ENCODE measurements at regions not wholly inside any gene's neighbourhood (a gene's known extent, or its start where the extent isn't known, plus 50 kb on each side); places are given as distances from the start of the nearest gene placed in this dataset.

DNA sequence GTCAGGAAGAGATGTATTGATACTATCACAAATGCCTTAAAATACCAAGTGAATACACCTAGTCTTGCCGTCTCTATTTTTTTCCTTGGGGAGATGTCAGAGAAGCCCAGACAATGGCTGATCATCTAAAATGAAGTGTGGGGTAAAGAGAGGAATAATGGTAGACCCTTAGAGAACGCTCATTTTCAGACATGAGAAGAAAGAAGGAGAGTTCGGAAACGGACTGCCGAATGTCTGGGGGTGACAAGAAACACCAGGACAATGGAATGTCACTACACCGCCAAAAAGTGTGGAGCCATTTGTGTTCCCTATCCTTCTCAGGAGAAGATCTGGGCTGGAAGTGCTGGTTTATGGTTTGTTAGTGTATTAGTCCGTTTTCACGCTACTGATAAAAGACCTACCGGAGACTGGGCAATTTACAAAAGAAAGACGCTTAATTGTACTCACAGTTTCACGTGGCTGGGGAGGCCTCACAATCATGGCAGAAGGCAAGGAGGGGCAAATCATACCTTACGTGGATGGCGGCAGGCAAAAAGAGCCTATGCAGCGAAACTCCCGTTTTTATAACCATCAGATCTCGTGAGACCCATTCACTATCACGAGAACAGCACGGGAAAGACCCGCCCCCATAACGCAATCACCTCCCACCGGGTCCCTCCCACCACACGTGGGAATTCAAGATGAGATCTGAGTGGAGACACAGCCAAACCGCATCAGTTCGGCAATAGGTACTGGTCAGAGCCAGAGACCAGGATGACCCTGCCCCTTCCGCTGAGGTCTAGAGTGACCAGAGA lies 743.7 kb downstream of the GALR1 start:
- no peak for DNase-seq
- TF ChIP-seq POLR2A (IDR thresholded peaks at IDR 0.05; ENCODE audit: low read length) (no peak), GATA1 (IDR thresholded peaks at IDR 0.05; ENCODE audit: low read depth, low read length) (no peak)

DNA sequence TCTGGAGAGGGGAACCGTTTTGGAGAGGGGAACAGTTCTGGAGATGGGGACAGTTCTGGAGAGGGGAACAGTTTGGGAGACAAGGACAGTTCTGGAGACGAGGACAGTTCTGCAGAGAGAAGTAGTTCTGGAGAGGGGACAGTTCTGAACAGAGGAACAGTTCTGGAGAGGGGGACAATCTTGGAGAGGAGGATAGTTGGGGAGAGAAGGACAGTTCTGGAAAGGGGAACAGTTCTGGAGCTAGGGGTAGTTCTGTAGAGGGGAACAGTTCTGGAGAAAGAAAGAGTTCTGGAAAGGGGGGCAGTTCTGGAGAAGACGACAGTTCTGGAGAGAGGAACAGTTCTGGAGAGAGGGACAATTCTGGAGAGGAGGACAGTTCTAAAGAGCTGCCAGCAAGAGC lies 745.9 kb downstream of the GALR1 start:
- TF ChIP-seq POLR2A (IDR thresholded peaks at IDR 0.05; ENCODE audit: low read length) (no peak), GATA1 (IDR thresholded peaks at IDR 0.05; ENCODE audit: low read depth, low read length) (no peak)

GRCh38 chr18:77996737-77997136 lies 747.1 kb downstream of the GALR1 start:
- no peak for DNase-seq
- TF ChIP-seq POLR2A (IDR thresholded peaks at IDR 0.05; ENCODE audit: low read length) (no peak), GATA1 (IDR thresholded peaks at IDR 0.05; ENCODE audit: low read depth, low read length) (no peak)

More for the DNA sequence above, 745.9 kb downstream of the GALR1 start:
- no peak for DNase-seq

GRCh38 chr18:78001811-78002210 lies 752.2 kb downstream of the GALR1 start:
- no peak for DNase-seq
- TF ChIP-seq GATA1 (IDR thresholded peaks at IDR 0.05; ENCODE audit: low read depth, low read length) = no peak
- no peak for TF ChIP-seq POLR2A (IDR thresholded peaks at IDR 0.05; ENCODE audit: low read length)

GRCh38 chr18:78006006-78006773 lies 756.5 kb downstream of the GALR1 start:
- no peak for TF ChIP-seq POLR2A (IDR thresholded peaks at IDR 0.05; ENCODE audit: low read length)
- TF ChIP-seq GATA1 (IDR thresholded peaks at IDR 0.05; ENCODE audit: low read depth, low read length) = no peak
- no peak for DNase-seq

DNA sequence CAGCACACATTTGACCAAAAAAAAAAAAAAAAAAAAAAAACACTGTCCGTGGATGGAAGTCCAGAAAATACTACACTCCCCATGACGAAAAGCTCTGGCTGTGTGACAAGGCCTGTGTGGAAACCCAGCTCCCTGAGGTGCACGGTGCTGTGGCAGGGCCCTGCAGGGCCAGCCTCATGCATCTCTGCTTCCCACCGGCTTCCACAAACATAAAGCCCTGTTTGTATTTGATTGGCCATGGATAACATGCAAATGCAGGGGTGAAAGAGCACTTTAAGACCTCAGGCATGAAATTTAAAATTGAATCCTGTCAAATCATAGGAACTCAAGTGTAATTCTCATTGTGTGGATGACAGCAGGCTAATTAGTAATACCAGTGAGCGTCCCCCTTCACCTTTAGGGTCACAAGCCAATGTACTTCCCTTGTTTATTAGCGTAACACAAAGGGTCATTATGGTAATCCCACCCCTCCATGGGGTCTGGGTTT lies 757.2 kb downstream of the GALR1 start:
- TF ChIP-seq GATA1 (IDR thresholded peaks at IDR 0.05; ENCODE audit: low read depth, low read length) (no peak), POLR2A (IDR thresholded peaks at IDR 0.05; ENCODE audit: low read length) (no peak)
- no peak for DNase-seq

DNA sequence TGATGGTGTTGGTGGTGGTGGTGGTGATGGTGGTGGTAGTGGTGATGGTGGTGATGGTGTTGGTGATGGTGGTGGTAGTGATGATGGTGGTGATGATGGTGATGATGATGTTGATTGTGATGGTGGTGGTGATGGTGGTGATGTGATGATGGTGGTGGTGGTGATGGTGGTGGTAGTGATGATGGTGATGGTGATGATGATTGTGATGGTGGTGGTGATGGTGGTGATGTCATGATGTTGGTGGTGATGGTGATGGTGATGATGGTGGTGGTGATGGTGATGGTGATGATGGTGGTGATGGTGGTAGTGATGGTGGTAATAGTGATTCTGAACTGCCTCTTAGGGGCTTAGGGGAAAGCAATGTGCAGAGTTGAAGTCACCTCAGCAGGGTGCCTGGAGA lies 760.7 kb downstream of the GALR1 start:
- TF ChIP-seq GATA1 (IDR thresholded peaks at IDR 0.05; ENCODE audit: low read depth, low read length) = no peak
- TF ChIP-seq POLR2A (IDR thresholded peaks at IDR 0.05; ENCODE audit: low read length) = no peak
- no peak for DNase-seq

DNA sequence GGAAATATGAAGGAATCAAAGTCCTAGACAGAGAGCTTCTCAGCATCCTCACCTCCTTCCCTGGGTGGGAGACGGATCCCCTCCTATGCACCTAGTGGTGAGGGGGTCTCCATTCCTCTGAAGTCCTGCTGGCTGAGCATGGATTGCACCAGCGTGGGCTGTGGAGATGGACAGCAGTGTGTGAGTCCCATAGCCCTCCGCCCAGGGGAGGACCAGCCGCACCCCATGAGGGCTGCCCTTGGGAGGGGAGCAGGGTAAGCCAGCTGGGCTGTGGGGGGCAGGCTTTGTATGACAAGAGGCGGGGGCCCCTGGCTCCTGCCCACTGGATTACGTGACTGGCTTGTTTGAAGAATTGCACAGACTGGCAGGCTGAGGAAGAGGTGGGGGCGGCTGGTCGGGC lies 768.2 kb downstream of the GALR1 start:
- TF ChIP-seq GATA1 (IDR thresholded peaks at IDR 0.05; ENCODE audit: low read depth, low read length) (no peak), POLR2A (IDR thresholded peaks at IDR 0.05; ENCODE audit: low read length) (no peak)

GRCh38 chr18:78021196-78021595 lies 771.5 kb downstream of the GALR1 start:
- DNase-seq = no peak
- TF ChIP-seq POLR2A (IDR thresholded peaks at IDR 0.05; ENCODE audit: low read length) (no peak), GATA1 (IDR thresholded peaks at IDR 0.05; ENCODE audit: low read depth, low read length) (no peak)

More for the DNA sequence above, 768.2 kb downstream of the GALR1 start:
- DNase-seq = no peak

DNA sequence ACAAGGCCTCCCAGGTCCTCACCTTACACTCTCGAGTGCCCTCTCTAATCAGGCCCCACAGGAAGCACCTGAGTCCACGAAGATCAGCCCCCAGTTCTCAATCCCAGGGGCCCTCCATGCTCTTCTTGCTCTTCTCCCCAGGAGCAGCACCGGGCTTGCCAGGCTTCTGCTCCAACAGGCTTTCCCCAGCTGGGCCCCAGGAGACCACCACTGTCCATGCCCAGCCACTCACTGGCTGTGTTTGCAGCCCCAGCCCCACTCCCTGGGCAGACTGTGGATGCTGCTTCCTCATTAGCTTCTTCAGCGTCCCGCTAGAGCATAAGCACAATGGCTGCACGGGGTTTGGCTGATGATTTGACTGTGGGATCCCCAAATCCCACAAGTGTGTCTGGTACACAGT lies 781.9 kb downstream of the GALR1 start:
- DNase-seq = no peak
- TF ChIP-seq GATA1 (IDR thresholded peaks at IDR 0.05; ENCODE audit: low read depth, low read length) (no peak), POLR2A (IDR thresholded peaks at IDR 0.05; ENCODE audit: low read length) (no peak)

GRCh38 chr18:78031991-78032390 lies 782.3 kb downstream of the GALR1 start:
- DNase-seq = no peak
- no peak for TF ChIP-seq GATA1 (IDR thresholded peaks at IDR 0.05; ENCODE audit: low read depth, low read length)
- no peak for TF ChIP-seq POLR2A (IDR thresholded peaks at IDR 0.05; ENCODE audit: low read length)

GRCh38 chr18:78032574-78032973 lies 782.9 kb downstream of the GALR1 start:
- DNase-seq = no peak
- TF ChIP-seq GATA1 (IDR thresholded peaks at IDR 0.05; ENCODE audit: low read depth, low read length) (no peak), POLR2A (IDR thresholded peaks at IDR 0.05; ENCODE audit: low read length) (no peak)

DNA sequence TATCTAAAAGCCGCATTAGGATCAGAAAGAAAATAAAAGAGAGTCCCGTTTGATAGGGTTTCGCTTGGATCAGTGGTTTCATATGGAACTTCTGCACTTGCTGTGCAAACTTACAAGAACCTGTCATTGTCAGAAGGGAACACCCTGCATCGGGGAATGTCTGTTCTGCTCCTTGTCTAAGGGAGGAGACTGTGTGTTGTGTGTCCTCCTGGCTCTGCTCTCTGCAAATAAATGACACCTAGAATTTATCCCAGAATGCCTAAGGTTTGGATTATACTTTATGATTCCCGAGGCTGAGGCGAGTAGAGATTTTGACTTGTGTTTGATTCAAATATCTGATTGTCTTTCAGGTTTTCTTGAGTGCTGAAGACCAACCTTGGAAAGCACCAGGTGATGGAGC lies 785.1 kb downstream of the GALR1 start:
- no peak for DNase-seq
- TF ChIP-seq POLR2A (IDR thresholded peaks at IDR 0.05; ENCODE audit: low read length) (no peak), GATA1 (IDR thresholded peaks at IDR 0.05; ENCODE audit: low read depth, low read length) (no peak)

- DNase-seq = no peak
- TF ChIP-seq POLR2A (IDR thresholded peaks at IDR 0.05; ENCODE audit: low read length) (no peak), GATA1 (IDR thresholded peaks at IDR 0.05; ENCODE audit: low read depth, low read length) (no peak)
Observed at GRCh38 chr18:78041218-78041617, 791.6 kb downstream of the GALR1 start.

Measured in erythroblast (primary cell).